IMR-90 (cell line): ENCODE measurements at regions not wholly inside any gene's neighbourhood (a gene's known extent, or its start where the extent isn't known, plus 50 kb on each side); places are given as distances from the start of the nearest gene placed in this dataset.

Experiments used
- ATAC-seq: fragments of 200-7000 bp; cut with Tn5 transposase; 2 replicates; pipeline ENCODE4 v1.9.1; 2020; ENCODE audit warnings: low read depth, mild to moderate bottlenecking, moderate library complexity
- BruUV-seq: library from RNA; stranded (reverse); fragments of 400-500 nt; replicated peaks from 2 replicates; lab custom pipeline; 2021; lab: Mats Ljungman, UMichigan
- CTCF ChIA-PET: fragments of 300-600 bp; formaldehyde crosslinking; extraction: SDS; loops from one replicate; lab custom pipeline; 2021; ENCODE audit warnings: antibody characterized with exemption; lab: Yijun Ruan, JAX
- POLR2A ChIA-PET: fragments of 300-600 bp; sonication (Branson Sonifier 250); formaldehyde crosslinking; loops from one replicate; lab custom pipeline; 2022; ENCODE audit warnings: antibody characterized with exemption; ENCODE audit not compliant: unreplicated experiment; lab: Charles Lee
- DNase-seq: peaks from one replicate; pipeline ENCODE4 v3.0.0; 2013
- H2AFZ ChIP-seq: replicated peaks from 2 replicates; pipeline ENCODE3; 2013; ENCODE audit warnings: low read length, mild to moderate bottlenecking; ENCODE audit not compliant: poor library complexity
- H2AK5ac ChIP-seq: 2 replicates; pipeline ENCODE4 v1.6.1; 2013; ENCODE audit warnings: low read depth, low read length, inconsistent platforms
- H2AK9ac ChIP-seq: replicated peaks from 2 replicates; pipeline ENCODE3; 2013; ENCODE audit warnings: mild to moderate bottlenecking, low read depth, low read length, moderate library complexity; ENCODE audit not compliant: poor library complexity
- H2BK120ac ChIP-seq: 2 replicates; pipeline ENCODE4 v1.6.1; 2013; ENCODE audit warnings: low read depth, low read length, inconsistent platforms
- H2BK15ac ChIP-seq: 3 replicates; pipeline ENCODE4 v1.6.1; 2013; ENCODE audit warnings: low read depth, low read length, inconsistent platforms
- H2BK20ac ChIP-seq: 2 replicates; pipeline ENCODE4 v1.6.1; 2013; ENCODE audit warnings: low read depth, mild to moderate bottlenecking, inconsistent platforms, low read length, moderate library complexity
- H2BK5ac ChIP-seq: 2 replicates; pipeline ENCODE4 v1.6.1; 2013; ENCODE audit warnings: mild to moderate bottlenecking, low read depth, low read length, inconsistent platforms; ENCODE audit not compliant: poor library complexity, severe bottlenecking
- H3K14ac ChIP-seq: replicated peaks from 2 replicates; pipeline ENCODE4 v1.6.1; 2013; ENCODE audit warnings: low read depth, low read length, inconsistent platforms
- H3K18ac ChIP-seq: 2 replicates; pipeline ENCODE4 v1.6.1; 2013; ENCODE audit warnings: low read depth, low read length, control low read depth
- H3K23ac ChIP-seq: 2 replicates; pipeline ENCODE4 v1.6.1; 2013; ENCODE audit warnings: low read depth, low read length, inconsistent platforms
- H3K27ac ChIP-seq: 2 replicates; pipeline ENCODE4 v1.5.1; 2013; ENCODE audit warnings: mild to moderate bottlenecking, control low read depth, low read length; ENCODE audit not compliant: insufficient read depth
- H3K27me3 ChIP-seq: 2 replicates; pipeline ENCODE4 v1.6.1; 2013; ENCODE audit warnings: low read length; ENCODE audit not compliant: control insufficient read depth, insufficient read depth
- H3K36me3 ChIP-seq: 2 replicates; pipeline ENCODE4 v1.6.1; 2013; ENCODE audit warnings: low read length, mixed read lengths; ENCODE audit not compliant: control insufficient read depth, insufficient read depth
- H3K4ac ChIP-seq: 2 replicates; pipeline ENCODE4 v1.6.1; 2013; ENCODE audit warnings: low read depth, low read length, inconsistent platforms
- H3K4me1 ChIP-seq: 2 replicates; pipeline ENCODE4 v1.6.1; 2013; ENCODE audit warnings: low read length, mixed read lengths; ENCODE audit not compliant: control insufficient read depth, insufficient read depth
- H3K4me2 ChIP-seq: 2 replicates; pipeline ENCODE4 v1.6.1; 2013; ENCODE audit warnings: low read depth, mild to moderate bottlenecking, control low read depth, low read length, moderate library complexity
- H3K4me3 ChIP-seq: 2 replicates; pipeline ENCODE4 v1.5.1; 2013; ENCODE audit warnings: low read depth, mild to moderate bottlenecking, control low read depth, low read length, moderate library complexity; ENCODE audit not compliant: insufficient read depth
- H3K56ac ChIP-seq: 2 replicates; pipeline ENCODE4 v1.6.1; 2013; ENCODE audit warnings: low read length, inconsistent platforms; ENCODE audit not compliant: insufficient read depth; ENCODE audit errors: extremely low read depth
- H3K79me1 ChIP-seq, 2 experiments: 2 replicates each; pipeline ENCODE4 v1.6.1; 2013; ENCODE audit warnings: low read length in 2 of 2, inconsistent platforms in 1 of 2, low read depth in 1 of 2
- H3K9ac ChIP-seq: 2 replicates; pipeline ENCODE4 v1.6.1; 2013; ENCODE audit warnings: low read depth, low read length, control low read depth
- H3K9me1 ChIP-seq: 2 replicates; pipeline ENCODE4 v1.6.1; 2013; ENCODE audit warnings: low read length, inconsistent platforms; ENCODE audit not compliant: insufficient read depth
- H3K9me3 ChIP-seq: 2 replicates; pipeline ENCODE4 v1.6.1; 2013; ENCODE audit warnings: low read length; ENCODE audit not compliant: control insufficient read depth, insufficient read depth
- H4K20me1 ChIP-seq: 2 replicates; pipeline ENCODE4 v1.6.1; 2013; ENCODE audit warnings: low read length, inconsistent platforms; ENCODE audit not compliant: insufficient read depth
- H4K5ac ChIP-seq: 2 replicates; pipeline ENCODE4 v1.6.1; 2013; ENCODE audit warnings: mild to moderate bottlenecking, low read depth, low read length, control low read depth
- H4K8ac ChIP-seq, 2 experiments: 2 replicates each; pipeline ENCODE4 v1.6.1; 2013; ENCODE audit warnings: low read depth in 2 of 2, low read length in 2 of 2, control low read depth in 1 of 2, inconsistent platforms in 1 of 2
- H4K91ac ChIP-seq: 2 replicates; pipeline ENCODE4 v1.6.1; 2013; ENCODE audit warnings: low read depth, low read length, inconsistent platforms; ENCODE audit not compliant: insufficient read depth
- BHLHE40 ChIP-seq: fragments of 150-350 bp; IDR thresholded peaks from 2 replicates; pipeline ENCODE4 v1.6.1; 2016; ENCODE audit warnings: mild to moderate bottlenecking, low read depth, low read length
- ELK1 ChIP-seq: fragments of 150-350 bp; IDR thresholded peaks from 2 replicates; pipeline ENCODE4 v1.6.1; 2016; ENCODE audit warnings: low read depth, mild to moderate bottlenecking, low read length, moderate library complexity, borderline replicate concordance
- FOS ChIP-seq: fragments of 150-350 bp; IDR thresholded peaks from 2 replicates; pipeline ENCODE4 v1.6.1; 2016; ENCODE audit warnings: low read depth, low read length
- MAZ ChIP-seq: IDR thresholded peaks from 2 replicates; pipeline ENCODE4 v1.6.1; 2012; ENCODE audit warnings: low read depth, mild to moderate bottlenecking, low read length, improper control_type of control experiment, moderate library complexity, borderline replicate concordance
- NFE2L2 ChIP-seq: fragments of 150-350 bp; IDR thresholded peaks from 2 replicates; pipeline ENCODE4 v1.6.1; 2016; ENCODE audit warnings: low read depth, mild to moderate bottlenecking, low read length
- WGBS, 2 experiments: methylation state at CpG; one replicate each; pipeline versions ENCODE4 v1.1.5 to v1.1.7; 2013; ENCODE audit warnings: missing lambda C conversion rate in 2 of 2; ENCODE audit not compliant: insufficient read length in 1 of 2; ENCODE audit errors: extremely low coverage in 2 of 2; 5-methylcytosine and 5-hydroxymethylcytosine counted together
- dilution Hi-C: fragments of 300-500 bp; cut with HindIII; formaldehyde crosslinking; loops from one replicate; pipeline ENCODE4 v1.14.3; 2018; ENCODE audit warnings: low sequenced_read_pairs; ENCODE audit not compliant: unreplicated experiment
- in situ Hi-C: fragments of 300-500 bp; cut with MboI; formaldehyde crosslinking; loops from 3 replicates; pipeline ENCODE4 v1.14.3; 2019; ENCODE audit warnings: low sequenced_read_pairs, inconsistent platforms, mixed read lengths
- intact Hi-C: fragments of 100-400 bp; cut with micrococcal nuclease; formaldehyde crosslinking; loops from 2 replicates; pipeline ENCODE4 v1.10.0; 2022

- no TSS peak for BruUV-seq
- POLR2A ChIA-PET = no interaction called here
- Histone ChIP-seq H3K23ac (no peak overlapping the region), H3K36me3 (no peaks in the 10 kb centered on the region), H3K9me3 (no peaks in the 10 kb centered on the region), H2BK120ac (no peak overlapping the region), H3K14ac (no peak overlapping the region), H2BK20ac (no peak overlapping the region), H3K4me1 (no peaks in the 10 kb centered on the region), H4K5ac (no peak overlapping the region), H3K4me3 (no peak overlapping the region), H2AFZ (no peak overlapping the region), H3K4me2 (no peak overlapping the region), H2AK5ac (no peak overlapping the region), H3K27ac (no peak overlapping the region), H2BK15ac (no peak overlapping the region), H3K56ac (no peak overlapping the region), H3K79me1 (no peaks in the 10 kb centered on the region), H4K20me1 (no peaks in the 10 kb centered on the region), H3K18ac (no peak overlapping the region), H3K27me3 (no peaks in the 10 kb centered on the region), H3K4ac (no peak overlapping the region), H2BK5ac (no peak overlapping the region), H4K91ac (no peak overlapping the region), H3K9me1 (no peaks in the 10 kb centered on the region), H3K9ac (no peak overlapping the region), H2AK9ac (no peak overlapping the region), H4K8ac (no peak overlapping the region)
- no CpG with 5 or more reads among the region's 3 CpGs for WGBS, 2 experiments
- ATAC-seq (no peak), DNase-seq (no peak)
- in situ Hi-C loops (no loop called here), dilution Hi-C loops (no loop called here), intact Hi-C loops (no loop called here)
- CTCF ChIA-PET = no interaction called here
- TF ChIP-seq ELK1 = no peak
- TF ChIP-seq MAZ = no peak
- TF ChIP-seq FOS = no peak
- no peak for TF ChIP-seq BHLHE40
- no peak for TF ChIP-seq NFE2L2
Observed at GRCh38 chr2:142425551-142425950, 294.7 kb upstream of the LRP1B start.
